DND-41 (cell line): ENCODE measurements at regions not wholly inside any gene's neighbourhood (a gene's known extent, or its start where the extent isn't known, plus 50 kb on each side); places are given as distances from the start of the nearest gene placed in this dataset.

Experiments used
- EZH2 ChIP-seq: IDR thresholded peaks from 3 replicates; pipeline ENCODE4 v1.6.1; 2012; ENCODE audit warnings: borderline replicate concordance, low read depth, mild to moderate bottlenecking, moderate library complexity, low read length, inconsistent platforms; ENCODE audit not compliant: severe bottlenecking
- TF ChIP-seq, protein P1 (sequence below): IDR thresholded peaks from 2 replicates; pipeline ENCODE4 v1.5.1; 2012; ENCODE audit warnings: borderline replicate concordance, low read length, moderate library complexity, mild to moderate bottlenecking; ENCODE audit not compliant: poor library complexity, severe bottlenecking; ENCODE audit errors: extremely low read depth

DNA sequence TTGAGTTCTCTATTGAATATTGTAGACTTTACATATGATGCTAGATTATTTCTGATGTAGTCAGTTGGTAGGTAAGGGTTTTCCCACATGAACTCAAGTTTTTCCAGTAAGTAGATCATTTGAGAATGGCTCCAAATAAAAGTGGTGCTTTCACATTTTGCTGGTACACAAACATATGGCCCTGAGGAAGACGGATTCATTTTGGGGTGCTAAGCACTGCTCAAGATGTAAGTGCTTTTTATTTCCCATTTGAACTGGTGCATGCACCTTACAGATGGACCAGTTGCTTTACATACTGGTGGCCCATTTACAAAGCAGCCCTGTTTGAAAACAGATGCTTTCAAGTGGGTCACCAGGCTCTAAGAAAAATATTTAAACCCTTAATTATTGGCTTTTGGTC lies 266.7 kb downstream of the MEIS1 start:
- TF ChIP-seq, protein P1, sequence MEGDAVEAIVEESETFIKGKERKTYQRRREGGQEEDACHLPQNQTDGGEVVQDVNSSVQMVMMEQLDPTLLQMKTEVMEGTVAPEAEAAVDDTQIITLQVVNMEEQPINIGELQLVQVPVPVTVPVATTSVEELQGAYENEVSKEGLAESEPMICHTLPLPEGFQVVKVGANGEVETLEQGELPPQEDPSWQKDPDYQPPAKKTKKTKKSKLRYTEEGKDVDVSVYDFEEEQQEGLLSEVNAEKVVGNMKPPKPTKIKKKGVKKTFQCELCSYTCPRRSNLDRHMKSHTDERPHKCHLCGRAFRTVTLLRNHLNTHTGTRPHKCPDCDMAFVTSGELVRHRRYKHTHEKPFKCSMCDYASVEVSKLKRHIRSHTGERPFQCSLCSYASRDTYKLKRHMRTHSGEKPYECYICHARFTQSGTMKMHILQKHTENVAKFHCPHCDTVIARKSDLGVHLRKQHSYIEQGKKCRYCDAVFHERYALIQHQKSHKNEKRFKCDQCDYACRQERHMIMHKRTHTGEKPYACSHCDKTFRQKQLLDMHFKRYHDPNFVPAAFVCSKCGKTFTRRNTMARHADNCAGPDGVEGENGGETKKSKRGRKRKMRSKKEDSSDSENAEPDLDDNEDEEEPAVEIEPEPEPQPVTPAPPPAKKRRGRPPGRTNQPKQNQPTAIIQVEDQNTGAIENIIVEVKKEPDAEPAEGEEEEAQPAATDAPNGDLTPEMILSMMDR: no peak
- no peak for TF ChIP-seq EZH2
